Activated T-cell treated with anti-CD3 and anti-CD28 coated beads, Interleukin-2, amount 50 U/mL, for 48 hours (primary cell): ENCODE measurements at regions not wholly inside any gene's neighbourhood (a gene's known extent, or its start where the extent isn't known, plus 50 kb on each side); places are given as distances from the start of the nearest gene placed in this dataset.
"Not testable (repeated sequence)": the region's sequence is repeated elsewhere in the genome, so short reads cannot be mapped to it uniquely, and the experiment has no call there.

Experiments
- DNase-seq, 2 experiments: peaks; one replicate each; pipeline ENCODE4 v3.0.0-alpha.2; 2020

DNA sequence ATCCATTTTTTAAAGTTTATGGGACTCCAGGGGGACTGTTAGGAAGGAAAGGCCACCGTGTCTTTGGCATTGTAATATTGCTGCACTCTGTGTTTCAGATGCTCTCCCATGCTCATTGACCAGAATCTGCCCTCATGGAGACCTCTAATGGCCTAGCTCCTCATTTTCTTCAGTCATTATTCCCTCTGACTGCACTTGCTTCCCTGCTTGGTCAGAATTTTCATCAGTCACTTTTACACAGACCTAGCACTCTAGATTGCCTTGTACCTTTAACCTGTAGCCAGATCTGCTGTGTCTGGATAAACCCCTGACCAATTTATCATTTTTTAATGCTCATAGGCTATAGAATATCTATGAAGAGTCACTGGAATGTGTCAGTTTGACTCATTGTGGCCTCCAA, 155.5 kb upstream of the NUDT12 start:
- no peak for DNase-seq

DNA sequence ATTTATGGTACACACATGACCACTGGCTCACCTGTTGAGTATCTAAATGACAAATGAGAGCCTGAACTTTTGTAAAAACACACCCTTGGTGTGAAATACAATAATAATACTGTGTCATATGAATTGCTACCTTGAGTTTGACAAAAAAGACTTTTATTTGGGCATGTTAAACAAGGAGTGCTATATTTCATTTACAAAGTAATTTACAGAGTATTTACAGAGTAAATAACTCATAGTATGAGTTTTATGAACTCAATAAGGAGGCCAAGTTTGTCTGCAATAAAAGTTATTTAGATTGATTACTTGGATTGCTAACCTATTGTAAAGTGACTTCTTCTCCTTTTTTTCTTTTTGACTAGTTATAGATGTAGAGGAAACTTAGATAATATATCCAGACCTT, 146.0 kb upstream of the NUDT12 start:
- DNase-seq, result no peak

- no peak for DNase-seq
Observed at GRCh38 chr5:103706939-103707682, 144.5 kb upstream of the NUDT12 start.

DNA sequence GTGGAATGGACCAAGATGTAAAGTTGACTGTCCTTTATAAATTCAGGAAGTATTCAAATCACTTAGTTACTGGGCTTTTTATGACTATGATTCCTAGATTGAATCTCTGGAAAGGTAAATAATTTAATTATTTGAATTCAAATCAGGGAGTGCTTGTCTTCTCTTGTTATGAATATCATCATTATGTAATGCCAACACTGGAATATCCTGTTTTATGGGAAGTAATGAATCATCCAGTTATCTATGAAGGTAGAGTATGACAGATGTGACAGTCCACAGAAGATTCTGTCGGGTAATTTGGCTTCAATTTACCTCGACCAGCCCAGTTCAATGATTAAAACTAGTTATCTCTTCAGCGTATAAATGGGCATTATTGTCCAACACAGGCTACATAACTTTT, 141.0 kb upstream of the NUDT12 start:
- no peak for DNase-seq

GRCh38 chr5:103693517-103693916, 130.9 kb upstream of the NUDT12 start:
- no peak for DNase-seq

GRCh38 chr5:103690676-103691075, 128.1 kb upstream of the NUDT12 start:
- no peak for DNase-seq

DNA sequence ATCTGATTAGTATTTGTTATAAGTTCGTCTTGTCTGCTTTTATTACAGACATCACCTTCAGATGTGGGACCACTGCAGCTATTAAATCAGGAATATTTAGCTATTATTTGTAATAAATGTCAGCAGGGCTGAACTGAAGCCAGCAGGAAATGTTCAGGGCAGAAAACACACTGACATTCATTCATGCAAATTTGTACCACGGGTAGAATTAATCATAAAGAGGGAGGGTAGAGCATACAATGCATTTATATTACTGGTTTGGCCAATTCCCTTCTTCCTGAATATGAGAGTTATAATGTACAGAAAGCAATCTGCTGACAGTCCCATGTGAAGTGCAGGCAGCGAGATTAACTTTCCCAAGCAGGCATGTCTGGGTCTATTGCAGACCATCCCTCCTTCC, 117.3 kb upstream of the NUDT12 start:
- no peak for DNase-seq

DNA sequence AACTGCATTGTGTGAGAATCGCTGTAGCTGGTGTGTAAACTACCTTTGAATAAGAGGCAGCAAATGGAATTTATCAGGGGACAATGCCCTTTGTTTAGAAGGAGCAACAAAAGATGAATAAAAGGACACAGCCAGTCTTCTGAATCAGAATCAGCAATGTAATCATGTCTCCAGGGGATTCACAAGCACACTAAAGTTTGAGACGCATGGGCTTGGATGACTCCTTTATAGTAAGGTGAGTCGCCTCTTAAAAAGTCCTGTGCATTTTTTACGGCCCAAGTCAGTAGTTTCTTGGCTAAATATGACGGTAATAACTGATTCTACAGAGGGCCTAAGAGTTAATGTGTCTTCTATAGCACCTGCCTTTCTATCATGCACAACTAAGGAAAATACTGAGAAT, 113.6 kb upstream of the NUDT12 start:
- not testable (repeated sequence) for DNase-seq

- no peak for DNase-seq
Observed at GRCh38 chr5:103674739-103675138, 112.2 kb upstream of the NUDT12 start.

DNA sequence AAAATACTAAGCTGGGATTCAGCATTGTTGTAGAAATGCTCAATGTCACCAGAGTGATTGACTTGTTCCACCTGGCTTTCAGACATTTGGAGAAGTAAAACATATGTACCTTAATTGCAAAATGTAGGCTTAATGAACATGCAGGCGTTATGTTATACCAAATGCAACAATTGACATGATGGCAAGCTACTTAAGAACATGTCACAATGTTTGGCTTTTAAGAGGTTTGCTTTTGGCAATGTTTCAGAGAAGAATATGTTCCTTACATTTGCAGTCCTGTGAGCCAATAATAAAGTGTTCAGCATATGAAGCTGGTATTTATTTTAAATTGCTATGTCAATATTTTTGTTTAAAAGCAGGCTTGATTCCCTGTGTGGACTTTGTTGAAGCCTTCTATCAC, 111.7 kb upstream of the NUDT12 start:
- no peak for DNase-seq

GRCh38 chr5:103669615-103670014, 107.0 kb upstream of the NUDT12 start:
- no peak for DNase-seq

DNA sequence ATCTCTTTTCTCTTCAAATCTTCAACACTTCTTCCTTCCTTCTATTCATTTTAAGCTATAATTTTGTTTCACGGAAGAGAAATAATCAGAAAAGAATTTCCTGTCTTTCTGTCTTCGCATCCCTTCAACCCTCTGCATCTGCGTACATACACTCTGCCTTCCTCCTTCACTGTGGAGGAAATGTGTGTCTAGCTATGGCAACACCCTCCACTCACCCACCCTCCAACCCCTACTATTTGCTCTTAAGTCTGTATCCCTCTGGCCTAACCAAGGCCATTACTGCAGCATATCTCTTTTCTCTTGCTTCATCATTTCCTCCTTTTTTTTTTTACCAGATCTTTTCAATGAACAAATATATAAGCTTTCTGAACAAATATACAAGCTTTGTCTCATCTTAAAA, 105.7 kb upstream of the NUDT12 start:
- no peak for DNase-seq

DNA sequence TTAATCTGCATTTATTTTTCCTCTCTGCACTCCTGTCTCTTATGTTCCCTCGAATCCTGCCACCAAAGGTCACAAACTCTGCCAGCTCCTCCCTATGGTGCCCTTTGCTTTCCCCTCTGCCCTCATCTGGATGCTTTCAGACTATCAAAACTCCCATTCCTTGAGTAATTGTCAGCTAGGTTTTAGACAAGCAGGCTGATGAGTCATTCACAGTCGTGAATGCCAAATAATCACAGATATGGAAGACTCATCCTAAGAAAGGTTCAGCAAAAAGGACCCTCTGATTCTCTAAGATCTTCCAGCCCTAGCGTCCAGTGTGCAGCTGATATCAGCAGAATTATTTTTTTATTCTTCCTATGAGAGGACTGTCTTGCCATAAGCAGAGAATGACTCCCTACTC, 104.5 kb upstream of the NUDT12 start:
- no peak for DNase-seq

DNA sequence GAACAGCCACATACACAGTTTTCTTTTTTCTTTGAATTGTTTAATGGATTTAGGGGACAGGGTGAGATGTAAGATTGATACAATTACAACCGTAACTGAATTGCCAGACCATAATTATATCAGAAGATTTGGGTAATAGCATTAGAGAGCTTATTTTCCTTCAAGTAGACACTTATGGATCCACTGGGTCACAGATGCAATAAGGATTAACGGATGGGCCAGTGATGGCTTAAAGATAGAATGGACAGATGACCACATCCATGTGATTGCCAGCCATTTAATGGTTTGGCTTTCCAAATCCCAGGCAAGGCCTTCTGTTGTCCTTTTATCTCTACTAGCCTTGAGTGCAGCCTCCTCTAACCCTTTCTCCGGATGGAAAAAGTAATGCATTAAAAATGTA, 94.7 kb upstream of the NUDT12 start:
- no peak for DNase-seq

GRCh38 chr5:103648086-103648485, 85.5 kb upstream of the NUDT12 start:
- DNase-seq, result no peak

DNA sequence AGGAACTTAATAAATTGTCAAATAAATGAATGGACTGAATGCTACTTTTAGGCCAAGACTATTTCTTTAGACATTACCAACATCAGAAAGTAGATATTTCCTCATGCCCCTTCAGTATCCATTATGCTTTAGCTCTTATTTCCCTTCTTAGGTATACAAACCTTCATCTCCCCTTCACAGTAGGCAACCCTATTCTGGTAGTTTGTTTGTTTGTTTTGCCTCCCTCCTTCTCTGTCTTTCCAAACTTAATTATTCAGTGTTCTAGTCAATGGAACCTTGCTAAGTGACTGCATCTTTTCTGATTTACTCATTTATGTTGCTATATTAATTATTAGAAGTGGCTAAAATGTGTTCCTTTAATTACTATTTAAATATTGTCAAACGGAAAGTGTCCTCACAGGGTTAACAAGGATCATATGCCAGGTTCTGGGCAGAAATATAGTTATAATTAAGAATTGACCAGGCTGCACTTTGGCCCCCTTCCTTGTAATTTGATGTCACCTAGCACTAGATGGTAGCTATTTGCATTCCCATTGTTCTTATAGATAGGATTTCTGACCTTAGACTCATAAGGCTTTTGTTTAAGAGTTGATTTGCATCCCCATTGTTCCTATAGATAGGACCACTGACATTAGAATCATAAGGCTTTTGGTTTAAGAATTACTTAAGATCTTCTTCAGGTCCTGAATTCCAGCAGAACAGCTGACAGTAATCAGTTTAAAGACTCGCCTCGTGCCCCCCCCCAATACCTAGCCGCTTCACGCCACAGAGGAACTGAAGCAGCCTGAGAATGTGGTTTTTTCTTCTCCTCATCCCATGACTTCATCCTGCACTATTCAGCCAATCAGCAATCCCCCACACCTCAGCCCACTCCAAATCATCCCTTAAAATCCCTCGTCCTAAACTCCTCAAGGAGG, 84.4 kb upstream of the NUDT12 start:
- no peak for DNase-seq

- no peak for DNase-seq
Observed at GRCh38 chr5:103645816-103646215, 83.2 kb upstream of the NUDT12 start.

GRCh38 chr5:103638979-103639378, 76.4 kb upstream of the NUDT12 start:
- no peak for DNase-seq

- no peak for DNase-seq
Observed at GRCh38 chr5:103624675-103625074, 62.1 kb upstream of the NUDT12 start.

DNA sequence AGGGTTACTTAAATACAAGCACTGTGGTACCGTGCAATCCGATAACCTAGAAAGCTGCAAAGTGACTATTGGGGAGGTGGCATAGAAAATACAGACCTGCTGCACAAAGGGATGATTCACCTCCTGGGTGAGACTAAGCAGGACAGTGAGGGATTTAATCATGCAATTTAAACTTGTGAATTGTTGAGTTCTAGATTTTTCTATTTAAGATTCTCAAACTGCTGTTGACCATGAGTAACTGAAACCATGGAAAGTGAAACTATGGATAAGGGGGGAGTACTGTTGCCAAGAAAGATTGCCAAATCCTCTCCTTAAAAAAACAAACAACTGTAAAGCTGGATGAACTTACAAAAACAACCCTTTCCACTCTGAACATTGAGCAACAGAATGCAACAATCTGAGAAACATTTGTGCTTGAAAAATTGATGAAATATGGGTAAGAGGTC, 61.5 kb upstream of the NUDT12 start:
- no peak for DNase-seq

GRCh38 chr5:103623425-103623824, 60.8 kb upstream of the NUDT12 start:
- DNase-seq, result no peak

DNA sequence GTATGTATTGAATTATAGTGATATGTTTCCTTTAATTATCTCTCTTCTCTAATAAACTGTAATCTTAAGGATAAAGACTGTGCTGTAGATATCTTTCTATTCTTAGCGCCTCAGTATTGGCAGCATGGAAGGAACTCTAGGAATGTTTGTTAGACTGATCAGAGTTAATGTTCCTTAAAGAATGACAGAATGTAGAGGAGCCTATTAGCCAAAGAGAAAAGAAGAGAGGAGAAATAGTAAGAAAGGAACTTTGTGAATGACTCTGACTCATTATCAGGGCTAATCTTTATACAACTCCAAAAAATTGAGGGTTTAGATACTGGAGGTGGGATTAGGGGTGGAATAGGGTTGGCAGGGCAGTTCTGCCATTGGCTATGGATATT, 59.0 kb upstream of the NUDT12 start:
- DNase-seq, result no peak

DNA sequence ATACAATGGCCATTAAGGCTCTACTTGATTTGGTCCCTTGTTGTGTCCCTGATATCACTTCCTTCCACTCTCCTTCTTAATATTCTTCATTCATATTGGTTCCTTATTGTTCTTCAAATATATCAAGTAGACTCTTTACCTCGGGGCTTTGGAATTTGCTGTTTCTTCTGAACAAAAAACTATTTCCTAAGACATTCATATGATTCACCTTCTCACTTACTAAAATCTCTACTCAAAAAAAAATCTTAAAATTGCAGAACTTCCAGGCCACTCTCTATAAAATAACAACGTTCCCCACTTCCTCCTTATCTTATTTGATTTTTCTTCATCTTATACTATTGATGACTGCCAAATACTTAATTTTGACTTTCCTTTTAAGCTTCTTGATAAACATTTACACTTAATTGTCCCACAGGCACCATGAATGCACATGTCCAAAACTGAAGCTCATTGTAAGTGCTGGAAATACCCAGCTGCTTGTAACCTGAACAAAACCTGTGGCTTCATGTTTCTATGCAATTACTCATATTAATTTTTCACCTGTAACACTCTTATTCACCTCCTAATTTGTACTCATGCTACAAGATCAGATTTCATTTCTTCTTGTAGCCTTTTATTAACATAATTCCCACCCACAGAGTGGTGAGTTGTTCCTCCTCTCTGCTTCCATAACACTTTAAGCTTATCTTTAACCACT, 58.4 kb upstream of the NUDT12 start:
- DNase-seq, result no peak

- DNase-seq, result no peak
Observed at GRCh38 chr5:103617913-103618312, 55.3 kb upstream of the NUDT12 start.
